Epidermal melanocyte (primary cell): ENCODE measurements at regions not wholly inside any gene's neighbourhood (a gene's known extent, or its start where the extent isn't known, plus 50 kb on each side); places are given as distances from the start of the nearest gene placed in this dataset.
"Not testable (repeated sequence)": the region's sequence is repeated elsewhere in the genome, so short reads cannot be mapped to it uniquely, and the experiment has no call there.

Experiments
- DNase-seq: peaks from one replicate; pipeline ENCODE4 v3.0.0; 2011; ENCODE audit warnings: low spot score; ENCODE audit not compliant: insufficient read length

GRCh38 chr4:110837896-110838450, 215.1 kb upstream of the PITX2 start:
- DNase-seq, result no peak

GRCh38 chr4:110840221-110840654, 217.4 kb upstream of the PITX2 start:
- DNase-seq, result no peak

GRCh38 chr4:110848787-110849186, 225.9 kb upstream of the PITX2 start:
- DNase-seq, result no peak

- DNase-seq, result no peak
Measured at GRCh38 chr4:110849461-110849860, 226.6 kb upstream of the PITX2 start.

GRCh38 chr4:110850461-110851442, 227.9 kb upstream of the PITX2 start:
- DNase-seq, result no peak

- DNase-seq, result no peak
Measured at GRCh38 chr4:110851989-110852388, 229.1 kb upstream of the PITX2 start.

- no peak for DNase-seq
Measured at GRCh38 chr4:110852793-110853192, 229.9 kb upstream of the PITX2 start.

GRCh38 chr4:110853242-110853641, 230.4 kb upstream of the PITX2 start:
- DNase-seq, result no peak

- DNase-seq, result no peak
Measured at GRCh38 chr4:110854021-110854678, 231.3 kb upstream of the PITX2 start.

- DNase-seq, result no peak
Measured at GRCh38 chr4:110860125-110860524, 237.2 kb upstream of the PITX2 start.

- no peak for DNase-seq
Measured at GRCh38 chr4:110860901-110861300, 238.0 kb upstream of the PITX2 start.

GRCh38 chr4:110865611-110866259, 242.9 kb upstream of the PITX2 start:
- no peak for DNase-seq

- no peak for DNase-seq
Measured at GRCh38 chr4:110867251-110867960, 244.5 kb upstream of the PITX2 start.

- no peak for DNase-seq
Measured at GRCh38 chr4:110867981-110868720, 245.3 kb upstream of the PITX2 start.

GRCh38 chr4:110869114-110869513, 246.2 kb upstream of the PITX2 start:
- no peak for DNase-seq

GRCh38 chr4:110869862-110870572, 247.1 kb upstream of the PITX2 start:
- no peak for DNase-seq

GRCh38 chr4:110876214-110876613, 253.3 kb upstream of the PITX2 start:
- DNase-seq, result not testable (repeated sequence)

GRCh38 chr4:110876866-110877265, 254.0 kb upstream of the PITX2 start:
- no peak for DNase-seq

GRCh38 chr4:110877778-110878370, 255.0 kb upstream of the PITX2 start:
- DNase-seq, result no peak
